ENCODE measurements at regions not wholly inside any gene's neighbourhood (a gene's known extent, or its start where the extent isn't known, plus 50 kb on each side); places are given as distances from the start of the nearest gene placed in this dataset.
"Not testable (repeated sequence)": the region's sequence is repeated elsewhere in the genome, so short reads cannot be mapped to it uniquely, and the experiment has no call there.

DNA sequence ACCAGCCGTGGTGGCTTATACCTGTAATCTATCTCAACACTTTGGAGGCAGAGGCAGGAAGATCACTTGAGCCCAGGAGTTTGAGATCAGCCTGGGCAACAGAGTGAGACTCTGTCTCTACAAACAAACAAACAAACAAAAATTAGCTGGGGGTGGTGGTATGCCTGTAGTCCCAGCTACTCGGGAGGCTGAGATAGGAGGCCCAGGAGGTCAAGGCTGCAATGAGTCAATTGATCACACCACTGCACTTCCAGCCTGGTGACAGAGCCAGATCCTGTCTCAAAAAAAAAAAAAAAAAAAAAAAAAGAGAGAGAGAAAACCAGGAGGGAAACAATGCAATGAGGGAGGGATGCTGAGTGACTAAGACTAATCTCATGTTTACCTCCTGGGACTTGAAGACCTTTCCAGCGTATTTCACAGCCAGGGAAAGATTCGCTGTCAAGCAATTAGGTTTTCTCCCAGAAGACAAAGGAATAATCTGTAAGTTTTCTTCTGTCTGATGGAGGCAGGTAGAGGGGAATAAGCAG lies 51.1 kb upstream of the MIER3 start:
- DNase-seq (ENCODE audit: low spot score) = no peak
- FAIRE-seq = no peak

DNA sequence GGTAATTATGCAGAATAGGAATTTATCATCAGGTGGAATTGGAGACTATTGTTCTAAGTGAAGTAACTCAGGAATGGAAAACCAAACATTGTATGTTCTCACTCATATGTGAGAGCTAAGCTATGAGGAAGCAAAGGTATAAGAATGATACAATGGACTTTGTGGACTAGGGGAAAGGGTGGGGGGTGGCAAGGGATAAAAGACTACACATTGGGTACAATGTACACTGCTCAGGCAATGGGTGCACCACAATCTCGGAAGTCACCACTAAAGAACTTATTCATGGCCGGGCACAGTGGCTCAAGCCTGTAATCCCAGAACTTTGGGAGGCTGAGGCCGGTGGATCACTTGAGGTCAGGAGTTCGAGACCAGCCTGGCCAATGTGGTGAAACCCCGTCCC lies 51.6 kb upstream of the MIER3 start:
- FAIRE-seq; DNase-seq (ENCODE audit: low spot score): not testable (repeated sequence)

DNA sequence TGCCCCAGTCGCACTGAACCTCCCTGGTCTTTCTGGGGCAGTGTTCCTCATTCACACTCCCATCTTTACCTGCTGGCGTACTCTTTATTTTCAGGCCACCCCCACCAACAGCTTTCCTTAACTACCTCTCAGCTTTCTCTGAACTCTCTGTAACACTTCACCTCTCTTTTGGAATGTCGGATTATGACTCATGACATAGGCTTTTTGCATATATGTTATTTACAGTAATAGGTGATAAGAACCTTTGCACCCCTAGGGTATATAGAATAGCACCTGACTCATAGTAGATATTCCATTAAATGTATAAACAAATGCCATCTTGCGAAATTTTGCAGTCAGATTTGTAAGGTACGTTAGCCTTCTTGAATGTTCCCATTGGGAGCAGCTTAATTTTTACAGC lies 52.9 kb upstream of the MIER3 start:
- no peak for DNase-seq (ENCODE audit: low spot score)
- FAIRE-seq = no peak

DNA sequence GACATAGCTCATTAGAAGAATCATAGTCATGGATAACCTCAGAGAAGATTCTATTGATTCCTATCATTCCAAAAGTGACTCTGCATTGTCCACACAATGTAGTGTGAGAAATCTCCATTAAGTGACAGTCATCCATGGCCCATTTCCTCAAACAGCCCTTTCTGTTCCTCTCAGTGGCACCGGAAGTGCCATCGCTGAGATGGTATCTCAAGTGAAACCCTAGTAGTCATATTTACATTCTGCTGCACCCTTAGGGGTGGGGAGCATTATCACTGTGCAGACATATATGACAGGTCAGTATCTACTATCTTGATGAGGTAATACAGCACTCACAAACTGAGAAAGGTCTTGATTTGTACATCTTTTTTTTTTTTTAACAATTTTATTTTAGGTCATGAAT lies 55.4 kb upstream of the MIER3 start:
- FAIRE-seq (no peak), DNase-seq (ENCODE audit: low spot score) (no peak)

DNA sequence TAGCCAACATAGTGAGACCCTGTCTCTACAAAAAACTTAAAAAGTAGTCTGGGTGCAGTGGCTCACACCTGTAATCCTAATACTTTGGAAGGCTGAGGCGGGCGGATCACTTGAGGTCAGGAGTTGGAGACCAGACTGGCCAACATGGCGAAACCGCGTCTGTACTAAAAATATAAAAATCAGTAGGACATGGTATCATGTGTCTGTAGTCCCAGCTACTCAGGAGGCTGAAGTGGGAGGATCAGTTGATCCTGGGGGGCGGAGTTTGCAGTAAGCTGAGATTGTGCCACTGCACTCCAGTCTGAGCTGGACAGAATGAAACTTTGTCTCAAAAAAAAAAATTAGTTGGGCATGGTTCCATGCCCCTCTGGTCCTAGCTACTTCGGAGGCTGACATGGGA lies 57.9 kb upstream of the MIER3 start:
- DNase-seq (ENCODE audit: low spot score) = no peak
- FAIRE-seq = no peak

DNA sequence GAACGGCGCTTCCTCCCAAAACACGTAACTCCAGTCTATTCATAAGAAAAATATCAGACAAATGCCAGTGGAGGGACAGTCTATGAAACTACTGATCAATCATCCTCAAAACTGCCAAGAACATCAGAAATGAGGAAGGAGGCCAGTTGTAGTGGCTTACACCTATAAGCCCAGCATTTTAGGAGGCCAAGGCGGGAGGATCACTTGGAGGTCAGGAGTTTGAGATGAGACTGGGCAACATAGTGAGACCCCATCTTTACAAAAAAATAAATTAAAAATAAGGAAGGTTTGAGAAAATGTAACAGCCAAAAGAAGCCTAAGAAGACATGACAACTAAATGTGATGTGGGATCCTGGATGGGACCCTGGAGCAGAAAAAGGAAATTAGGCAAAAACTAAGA lies 58.9 kb upstream of the MIER3 start:
- DNase-seq (ENCODE audit: low spot score) (no peak), FAIRE-seq (no peak)

DNA sequence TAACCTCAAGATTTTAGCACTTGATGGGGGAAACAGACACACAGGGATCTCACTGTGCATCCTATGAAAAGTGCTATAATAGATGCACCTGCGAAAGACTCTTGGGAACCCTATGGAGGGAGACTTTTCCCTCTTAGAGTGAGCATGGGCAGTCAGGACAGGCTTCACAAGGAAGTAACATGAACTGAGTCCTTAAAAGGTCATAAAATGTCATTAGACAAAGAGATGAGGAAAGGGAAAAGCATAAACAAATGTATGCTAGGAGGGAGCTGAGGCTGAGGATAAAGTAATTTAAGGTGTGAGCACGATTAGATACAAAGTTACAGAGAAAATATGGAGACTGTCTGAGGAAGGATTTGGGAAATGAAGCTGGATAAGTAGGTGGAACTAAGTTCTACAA lies 60.6 kb upstream of the MIER3 start:
- FAIRE-seq (no peak), DNase-seq (ENCODE audit: low spot score) (no peak)

DNA sequence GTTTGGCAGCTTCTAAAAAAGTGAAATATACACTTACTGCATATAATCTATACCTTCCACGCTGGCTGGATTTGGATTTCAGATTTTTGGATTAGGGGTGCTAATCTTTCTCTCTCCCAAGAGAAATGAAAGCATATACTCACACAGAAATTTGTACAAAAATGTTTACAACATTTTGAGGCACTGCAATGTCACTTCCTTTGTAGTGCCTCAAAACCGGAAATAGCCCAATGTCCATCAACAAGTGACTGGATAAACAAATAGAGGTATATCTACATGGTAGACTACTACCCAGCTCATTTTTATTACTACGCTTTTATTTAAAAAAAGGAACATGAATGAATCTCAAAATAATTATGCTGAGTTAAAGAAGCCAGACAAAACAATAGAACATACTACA lies 74.0 kb upstream of the MIER3 start:
- FAIRE-seq = no peak
- DNase-seq (ENCODE audit: low spot score) = no peak

DNA sequence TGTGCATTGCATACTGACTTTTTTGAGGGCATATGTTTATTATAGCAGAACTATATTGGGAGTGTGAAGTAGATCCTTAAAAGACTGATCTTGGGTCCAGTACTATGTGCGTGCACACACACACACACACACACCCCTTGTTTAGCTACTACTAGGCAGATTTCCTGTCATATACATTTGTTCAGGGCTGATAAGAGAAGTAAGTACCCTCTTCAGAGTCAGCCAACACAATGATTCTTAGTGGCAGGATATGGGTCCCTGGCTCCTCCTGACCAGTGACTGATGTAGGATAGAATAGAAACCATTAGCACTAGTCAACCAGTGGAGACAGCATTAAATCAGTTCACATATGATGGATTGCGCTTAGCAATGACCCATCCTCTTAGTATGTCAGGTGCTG lies 76.2 kb upstream of the MIER3 start:
- FAIRE-seq (no peak), DNase-seq (ENCODE audit: low spot score) (no peak)

DNA sequence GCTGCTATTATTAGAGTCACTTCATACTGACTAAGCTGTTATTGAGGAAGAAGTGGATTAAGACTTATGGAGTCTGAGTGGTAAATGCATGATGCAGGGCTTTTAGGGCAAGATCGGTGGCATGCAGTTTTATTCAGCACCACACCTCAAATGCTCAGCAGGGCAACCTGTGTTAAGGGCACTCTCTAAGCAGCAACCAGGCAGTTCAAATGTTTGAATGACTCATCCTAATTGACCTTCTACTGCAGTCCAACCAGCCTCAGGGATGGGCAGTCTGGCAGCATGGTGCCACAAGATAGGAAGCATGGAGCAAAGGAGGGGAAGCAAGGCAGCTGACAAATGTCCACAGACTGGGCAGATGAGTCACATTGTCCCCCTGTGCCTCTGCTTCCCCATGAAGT lies 80.2 kb upstream of the MIER3 start:
- DNase-seq (ENCODE audit: low spot score) = peak; percentile 27
- FAIRE-seq = no peak

DNA sequence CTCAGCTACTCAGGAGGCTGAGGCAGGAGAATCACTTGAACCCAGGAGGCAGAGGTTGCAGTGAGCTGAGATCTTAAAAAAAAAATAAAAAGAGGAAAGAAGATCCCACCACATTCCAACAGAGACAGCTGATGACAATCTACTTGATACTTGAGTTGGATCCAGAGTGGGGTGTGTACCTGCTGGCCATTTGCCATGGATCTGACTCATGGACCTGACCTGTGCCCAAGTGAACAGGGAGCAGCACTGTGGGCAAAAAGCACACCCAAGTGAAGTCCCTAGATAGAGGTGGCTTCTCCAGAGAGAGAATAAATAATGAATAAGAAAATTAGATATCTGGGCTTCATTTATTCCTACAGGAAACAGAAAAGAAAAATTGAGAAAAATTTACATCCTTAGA lies 81.2 kb upstream of the MIER3 start:
- DNase-seq (ENCODE audit: low spot score) (peak; percentile 46), FAIRE-seq (no peak)

DNA sequence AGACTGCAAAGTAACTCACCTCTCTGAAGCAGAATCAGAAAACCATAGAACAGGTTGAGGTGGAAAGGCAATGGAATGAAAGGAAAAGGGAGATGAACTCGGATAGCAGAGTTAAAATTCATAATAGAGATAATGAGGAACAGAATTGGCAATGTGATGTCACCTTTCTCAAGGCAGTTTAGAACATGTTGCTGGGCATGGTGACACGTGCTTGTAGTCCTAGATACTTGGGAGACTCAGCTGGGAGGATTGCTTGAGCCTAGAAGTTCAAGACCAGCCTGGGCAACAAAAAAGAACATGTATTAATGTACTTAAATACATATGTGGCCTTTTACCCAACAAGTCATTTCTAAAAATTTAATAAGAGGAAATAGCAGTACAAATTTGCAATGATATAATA lies 81.6 kb upstream of the MIER3 start:
- DNase-seq (ENCODE audit: low spot score) = no peak
- FAIRE-seq = no peak

DNA sequence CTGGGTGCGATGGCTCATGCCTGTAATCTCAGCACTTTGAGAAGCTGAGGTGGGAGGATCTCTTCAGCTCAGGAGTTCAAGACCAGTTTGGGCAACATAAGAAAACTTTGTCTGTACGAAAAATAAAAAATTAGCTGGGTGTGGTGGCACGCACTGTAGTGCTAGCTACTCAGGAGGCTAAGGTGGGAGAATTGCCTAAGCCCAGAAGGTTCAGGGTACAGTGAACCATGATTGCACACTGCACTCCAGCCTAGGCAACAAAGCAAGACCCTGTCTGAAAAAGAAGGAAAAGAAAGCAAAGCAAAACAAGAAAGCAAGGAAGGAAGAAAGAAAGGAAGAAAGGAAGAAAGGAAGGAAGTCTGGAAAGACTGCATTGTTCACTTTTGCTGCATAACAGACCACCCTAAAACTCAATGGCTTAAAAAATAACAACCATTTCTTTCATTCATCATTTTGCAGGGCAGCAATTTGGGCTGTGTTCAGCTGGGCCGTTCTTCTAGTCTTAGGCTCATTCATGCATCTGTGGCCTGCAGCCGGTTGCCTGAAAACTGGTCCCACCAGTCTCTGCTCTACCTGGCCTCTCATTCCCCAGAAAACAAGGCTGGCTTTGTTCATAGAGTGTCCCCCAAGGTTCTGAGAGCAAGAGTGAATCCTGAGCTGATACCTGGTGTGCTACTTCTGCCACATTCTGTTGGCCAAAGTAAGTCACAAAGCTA lies 82.4 kb upstream of the MIER3 start:
- DNase-seq (ENCODE audit: low spot score) = no peak

DNA sequence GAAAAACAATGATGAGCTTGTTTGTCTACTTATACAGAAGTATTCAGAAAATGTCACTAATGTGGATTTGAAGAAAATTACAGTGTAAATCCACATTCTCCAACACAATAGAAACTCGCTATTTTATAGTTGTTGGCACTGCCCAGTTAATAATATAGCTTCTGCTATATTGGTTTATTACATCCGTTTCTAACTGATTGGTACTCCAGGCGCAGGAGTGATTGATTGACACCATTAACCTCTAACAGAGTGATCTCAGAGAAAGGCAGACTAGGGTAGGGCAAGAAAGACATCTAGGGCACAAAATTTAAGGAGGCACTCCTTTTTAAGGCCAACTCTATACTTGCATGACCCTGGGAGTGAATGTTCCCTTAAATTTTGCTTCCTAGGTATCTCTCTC lies 84.0 kb upstream of the MIER3 start:
- no peak for FAIRE-seq
- DNase-seq (ENCODE audit: low spot score) = no peak

More for the DNA sequence above, 82.4 kb upstream of the MIER3 start:
- no peak for FAIRE-seq

DNA sequence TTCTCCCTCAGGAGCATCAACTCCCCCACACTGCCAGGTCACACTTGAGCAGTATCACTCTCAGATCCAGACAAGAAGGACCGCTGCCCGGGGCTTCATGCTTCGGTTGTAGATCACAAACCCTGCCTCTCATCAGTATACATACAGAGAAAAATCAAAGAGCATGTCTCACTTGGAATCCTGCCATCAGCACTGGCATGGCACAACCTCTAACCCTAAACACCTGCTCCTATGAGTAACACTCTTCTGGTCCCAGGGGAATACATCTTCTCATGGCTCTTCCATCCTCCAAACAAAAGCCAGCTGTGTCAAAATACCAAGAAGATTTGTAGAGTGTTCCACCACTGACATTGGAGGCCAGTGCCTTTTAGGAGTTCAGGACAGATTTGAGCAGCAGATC lies 84.8 kb upstream of the MIER3 start:
- FAIRE-seq = no peak

DNA sequence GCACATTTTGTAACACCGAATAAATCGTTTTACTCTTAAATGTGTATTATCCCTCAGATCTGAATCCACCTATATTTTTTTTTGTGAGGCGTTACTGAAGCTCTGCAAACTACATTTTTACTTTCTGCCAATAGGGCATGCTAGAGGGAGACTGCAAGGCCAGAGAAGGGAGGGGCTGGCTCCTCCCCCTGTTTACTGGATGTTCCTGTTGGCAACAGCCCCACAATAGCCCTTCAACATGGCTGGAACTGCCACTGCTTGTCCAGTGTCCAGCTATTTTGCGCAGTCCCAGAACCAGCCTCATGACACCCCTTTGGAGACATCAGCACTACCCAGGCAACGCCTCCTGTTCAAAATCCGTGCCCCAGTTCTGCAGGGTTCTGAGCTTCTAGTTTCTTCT lies 85.4 kb upstream of the MIER3 start:
- no peak for DNase-seq (ENCODE audit: low spot score)
- FAIRE-seq = no peak

More for the DNA sequence above, 84.8 kb upstream of the MIER3 start:
- DNase-seq (ENCODE audit: low spot score) = peak; percentile 32

DNA sequence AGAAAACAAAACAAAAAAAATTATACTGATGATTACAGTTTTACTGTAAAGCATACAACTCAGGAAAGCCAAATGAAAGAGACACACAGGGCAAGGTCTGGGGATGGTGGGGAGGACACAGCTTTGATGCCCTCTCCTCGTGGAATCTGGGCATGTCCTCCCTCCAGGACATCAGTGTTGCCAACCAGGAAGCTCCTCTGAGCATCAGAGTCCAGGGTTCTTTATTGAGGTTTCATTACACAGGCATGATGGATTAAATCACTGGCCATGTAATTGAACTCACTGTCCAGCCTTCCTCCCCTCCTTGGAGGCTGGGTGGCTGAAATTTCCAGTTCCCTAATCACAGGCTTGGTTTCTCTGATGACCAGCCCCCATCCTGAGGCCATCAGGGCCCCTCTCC lies 89.6 kb upstream of the MIER3 start:
- DNase-seq (ENCODE audit: low spot score) (no peak), FAIRE-seq (no peak)

DNA sequence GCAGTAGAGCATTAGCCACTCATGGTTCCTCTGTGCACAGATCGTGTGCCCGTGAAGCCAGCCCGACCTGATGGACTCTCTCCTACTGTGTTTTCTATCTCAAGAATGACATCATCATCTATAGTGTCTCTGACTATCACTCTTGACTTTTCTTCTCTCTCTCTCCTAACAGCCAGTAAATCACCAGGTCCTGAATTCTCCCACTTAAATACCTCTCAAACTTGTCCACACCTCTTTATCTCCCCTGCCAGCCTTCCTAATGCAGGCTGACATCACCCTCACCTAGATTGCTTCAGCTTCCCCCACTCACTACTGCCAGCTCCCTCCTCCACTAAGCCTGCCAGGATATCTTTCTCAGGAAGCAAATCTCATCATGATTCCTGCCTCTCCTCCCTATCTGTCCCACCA lies 90.6 kb upstream of the MIER3 start:
- no peak for DNase-seq (ENCODE audit: low spot score)
- peak; percentile 37 for FAIRE-seq

DNA sequence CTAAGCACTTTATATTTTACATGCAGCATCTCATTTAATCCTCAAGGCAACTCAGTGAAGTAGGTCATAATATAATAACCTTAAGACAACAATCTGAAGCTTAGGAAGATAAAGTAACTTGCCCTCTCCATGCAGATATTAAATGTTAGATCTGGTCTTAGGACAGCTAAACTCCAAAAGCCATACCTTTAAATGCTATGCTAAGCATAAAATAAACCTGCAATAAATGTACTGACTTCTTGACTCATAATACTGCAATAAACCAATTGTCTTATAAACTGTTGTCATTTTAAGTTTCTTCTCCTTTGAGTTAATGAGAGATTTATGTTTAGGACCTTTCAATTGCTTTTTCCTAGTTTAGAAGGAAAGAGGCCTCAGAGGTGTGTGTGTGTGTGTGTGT lies 102.2 kb upstream of the MIER3 start:
- no peak for FAIRE-seq
- DNase-seq (ENCODE audit: low spot score) = no peak

DNA sequence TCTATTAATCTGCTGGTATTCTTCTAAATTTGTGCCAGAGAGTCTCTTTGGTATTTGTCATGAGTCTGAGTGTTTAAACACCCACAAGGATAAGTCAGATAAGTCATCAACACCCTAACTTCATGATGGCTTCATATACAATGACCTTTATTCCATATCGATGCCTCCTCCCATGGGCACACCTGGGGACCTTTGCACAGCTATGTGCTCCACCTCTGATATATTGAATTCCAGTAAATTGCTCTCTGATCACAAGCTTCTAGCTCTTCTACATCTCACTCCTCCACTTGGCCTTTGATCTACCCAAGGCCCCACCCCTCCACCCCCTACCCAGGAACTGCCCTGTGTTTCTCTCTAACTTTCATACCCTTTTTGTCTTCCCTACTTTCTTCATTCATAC lies 102.7 kb upstream of the MIER3 start:
- no peak for FAIRE-seq
- no peak for DNase-seq (ENCODE audit: low spot score)

DNA sequence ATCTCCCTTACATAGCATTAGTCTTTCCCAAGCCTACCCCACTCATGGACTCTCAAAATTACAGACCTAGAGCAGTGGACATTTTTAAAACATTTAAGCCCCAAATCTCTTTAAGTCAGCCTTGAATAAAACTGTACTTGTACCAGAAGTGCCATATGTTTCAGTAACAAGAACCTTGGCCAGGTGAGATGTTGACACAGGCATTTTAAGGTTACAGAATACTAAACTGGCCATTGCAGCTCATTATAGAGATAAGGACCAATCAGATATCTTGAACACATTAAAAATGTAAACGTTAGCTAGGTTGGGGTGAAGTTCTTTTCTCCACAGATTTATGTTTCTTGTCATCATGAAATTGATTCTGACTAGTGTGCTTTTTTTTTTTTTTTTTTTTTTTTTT lies 103.8 kb upstream of the MIER3 start:
- DNase-seq (ENCODE audit: low spot score) (no peak), FAIRE-seq (no peak)

DNA sequence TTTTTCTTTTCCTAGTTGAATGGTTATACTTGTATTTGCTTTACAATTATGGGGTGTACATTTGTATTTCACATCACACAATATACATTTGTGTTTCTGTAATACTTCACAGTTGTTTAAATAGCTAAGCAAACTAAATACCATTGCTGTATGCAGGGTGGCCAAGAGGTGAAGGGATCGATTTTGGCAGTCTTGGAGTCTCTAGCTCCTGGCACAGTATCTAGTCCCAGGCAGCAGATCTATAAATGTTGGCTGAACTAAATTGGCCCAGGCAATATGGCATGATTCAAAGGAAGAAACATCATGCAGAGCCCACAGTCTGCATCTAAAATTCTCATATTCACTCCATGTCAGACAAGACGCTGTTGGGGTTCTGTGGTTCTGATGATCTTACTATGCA lies 110.1 kb upstream of the GPBP1 start:
- DNase-seq (ENCODE audit: low spot score) = no peak
- no peak for FAIRE-seq

DNA sequence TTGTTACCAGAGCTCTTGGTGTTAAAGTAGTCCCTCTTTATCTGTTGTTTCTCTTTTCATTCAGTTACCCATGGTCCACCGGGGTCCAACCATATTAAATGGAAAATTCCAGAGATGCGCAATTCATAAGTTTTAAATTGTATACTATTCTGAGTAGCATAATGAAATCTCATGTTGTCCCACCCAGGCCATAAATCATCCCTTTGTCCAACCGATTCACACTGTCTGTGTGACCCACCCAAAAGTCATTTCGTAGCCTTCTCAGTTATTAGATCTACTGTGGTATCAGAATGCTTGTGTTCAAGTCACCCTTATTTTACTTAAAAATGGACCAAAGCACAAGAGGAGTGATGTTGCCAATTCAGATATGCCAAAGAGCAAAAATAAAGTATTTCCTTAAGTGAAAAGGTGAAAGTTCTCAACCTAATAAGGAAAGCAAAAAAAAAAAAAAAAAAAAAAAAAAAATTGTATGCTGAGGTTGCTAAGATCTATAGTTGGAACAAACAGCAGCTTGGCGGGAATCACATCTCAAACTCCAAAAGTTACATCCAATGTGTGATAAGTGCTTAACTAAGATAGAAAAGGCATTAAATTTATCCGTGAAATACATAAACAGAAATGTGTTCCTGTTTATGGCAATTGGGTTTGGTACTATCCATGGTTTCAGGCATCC lies 106.8 kb upstream of the GPBP1 start:
- DNase-seq (ENCODE audit: low spot score) (no peak), FAIRE-seq (no peak)
